ENCODE measurements at regions not wholly inside any gene's neighbourhood (a gene's known extent, or its start where the extent isn't known, plus 50 kb on each side); places are given as distances from the start of the nearest gene placed in this dataset.

- DNase-seq (ENCODE audit: low spot score in 2 of 2): no peak
Observed at GRCh38 chr2:82494739-82495138, 1964.3 kb downstream of the SUCLG1 start.

GRCh38 chr2:82491591-82491990, 1967.5 kb downstream of the SUCLG1 start:
- Histone ChIP-seq H3K27me3 (no peaks in the 10 kb centered on the region), H3K36me3 (no peaks in the 10 kb centered on the region), H3K27ac (no peak overlapping the region), H3K9me3 (peaks cover 0 to 15% of the 10 kb centered on the region in 2 donors), H3K4me1 (no peaks in the 10 kb centered on the region), H3K4me3 (no peak overlapping the region)
- no peak for TF ChIP-seq POLR2A (IDR thresholded peaks at IDR 0.05)
- TF ChIP-seq, protein P1, sequence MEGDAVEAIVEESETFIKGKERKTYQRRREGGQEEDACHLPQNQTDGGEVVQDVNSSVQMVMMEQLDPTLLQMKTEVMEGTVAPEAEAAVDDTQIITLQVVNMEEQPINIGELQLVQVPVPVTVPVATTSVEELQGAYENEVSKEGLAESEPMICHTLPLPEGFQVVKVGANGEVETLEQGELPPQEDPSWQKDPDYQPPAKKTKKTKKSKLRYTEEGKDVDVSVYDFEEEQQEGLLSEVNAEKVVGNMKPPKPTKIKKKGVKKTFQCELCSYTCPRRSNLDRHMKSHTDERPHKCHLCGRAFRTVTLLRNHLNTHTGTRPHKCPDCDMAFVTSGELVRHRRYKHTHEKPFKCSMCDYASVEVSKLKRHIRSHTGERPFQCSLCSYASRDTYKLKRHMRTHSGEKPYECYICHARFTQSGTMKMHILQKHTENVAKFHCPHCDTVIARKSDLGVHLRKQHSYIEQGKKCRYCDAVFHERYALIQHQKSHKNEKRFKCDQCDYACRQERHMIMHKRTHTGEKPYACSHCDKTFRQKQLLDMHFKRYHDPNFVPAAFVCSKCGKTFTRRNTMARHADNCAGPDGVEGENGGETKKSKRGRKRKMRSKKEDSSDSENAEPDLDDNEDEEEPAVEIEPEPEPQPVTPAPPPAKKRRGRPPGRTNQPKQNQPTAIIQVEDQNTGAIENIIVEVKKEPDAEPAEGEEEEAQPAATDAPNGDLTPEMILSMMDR (IDR thresholded peaks at IDR 0.05): no peak
- TF ChIP-seq POLR2AphosphoS5 (IDR thresholded peaks at IDR 0.05): no peak
- DNase-seq (ENCODE audit: low spot score in 2 of 2): no peak
- intact Hi-C loops (cut with DNase I; ENCODE audit: low total_unique reads): no loop called here

More at GRCh38 chr2:82494739-82495138, 1964.3 kb downstream of the SUCLG1 start:
- Histone ChIP-seq H3K27ac (no peak overlapping the region), H3K4me3 (no peak overlapping the region), H3K9me3 (peaks cover 0 to 15% of the 10 kb centered on the region in 2 donors), H3K27me3 (no peaks in the 10 kb centered on the region), H3K36me3 (no peaks in the 10 kb centered on the region), H3K4me1 (no peaks in the 10 kb centered on the region)
- TF ChIP-seq, protein P1 (IDR thresholded peaks at IDR 0.05): no peak
- TF ChIP-seq POLR2A (IDR thresholded peaks at IDR 0.05) (no peak), POLR2AphosphoS5 (IDR thresholded peaks at IDR 0.05) (no peak)
- intact Hi-C loops (cut with DNase I; ENCODE audit: low total_unique reads): no loop called here

DNA sequence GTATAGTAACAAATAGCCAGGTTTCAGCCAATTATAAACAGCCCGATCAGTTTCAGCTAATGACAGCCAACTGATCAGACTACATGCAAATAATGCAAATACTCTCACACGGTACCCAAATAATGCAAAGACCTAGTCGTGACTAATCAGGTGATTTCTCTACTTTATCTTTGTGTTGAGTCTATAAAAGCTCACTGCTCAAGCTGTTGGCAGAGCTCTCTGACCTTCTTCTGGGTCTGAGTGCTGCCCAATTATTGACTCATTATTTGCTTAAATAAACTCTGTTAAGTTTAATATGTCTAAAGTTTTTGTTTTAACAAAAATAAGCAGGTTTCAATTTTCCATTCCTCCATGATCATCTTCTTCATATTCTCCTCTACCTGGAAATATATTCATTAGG, 1971.7 kb downstream of the SUCLG1 start:
- no peak for DNase-seq (ENCODE audit: low spot score in 2 of 2)
- H3K4me3 ChIP-seq: no peak overlapping the region
- H3K36me3 ChIP-seq: no peaks in the 10 kb centered on the region
- no peaks in the 10 kb centered on the region for H3K27me3 ChIP-seq
- no peak for TF ChIP-seq POLR2A (IDR thresholded peaks at IDR 0.05)
- TF ChIP-seq, protein P1 (IDR thresholded peaks at IDR 0.05): no peak
- TF ChIP-seq POLR2AphosphoS5 (IDR thresholded peaks at IDR 0.05): no peak
- no peak overlapping the region for H3K27ac ChIP-seq
- no peaks in the 10 kb centered on the region for H3K4me1 ChIP-seq
- intact Hi-C loops (cut with DNase I; ENCODE audit: low total_unique reads): no loop called here
- H3K9me3 ChIP-seq: peaks cover 0 to 15% of the 10 kb centered on the region in 2 donors

DNA sequence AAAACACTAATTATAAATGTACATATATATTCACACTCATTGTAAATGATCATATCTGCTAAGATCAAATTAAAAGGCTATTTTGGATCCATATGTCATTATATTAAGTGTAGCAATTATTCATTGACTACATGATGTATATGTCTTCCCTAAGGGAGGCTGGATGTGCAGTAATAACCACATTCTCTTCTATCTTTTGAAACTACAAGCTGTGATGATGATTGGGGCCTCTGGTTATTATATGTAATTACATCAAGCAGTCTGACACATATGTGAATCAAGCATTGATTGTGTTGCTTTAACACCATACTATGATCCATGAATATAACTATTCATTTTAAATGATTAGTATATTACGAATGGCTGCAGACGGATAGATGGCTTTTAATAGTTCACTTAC, 1973.4 kb downstream of the SUCLG1 start:
- H3K9me3 ChIP-seq: peaks cover 0 to 6% of the 10 kb centered on the region in 2 donors
- no peak for DNase-seq (ENCODE audit: low spot score in 2 of 2)
- no peaks in the 10 kb centered on the region for H3K27me3 ChIP-seq
- no peaks in the 10 kb centered on the region for H3K4me1 ChIP-seq
- H3K36me3 ChIP-seq: no peaks in the 10 kb centered on the region
- no peak overlapping the region for H3K27ac ChIP-seq
- no peak overlapping the region for H3K4me3 ChIP-seq
- TF ChIP-seq POLR2AphosphoS5 (IDR thresholded peaks at IDR 0.05) (no peak), POLR2A (IDR thresholded peaks at IDR 0.05) (no peak)
- TF ChIP-seq, protein P1 (IDR thresholded peaks at IDR 0.05): no peak
- intact Hi-C loops (cut with DNase I; ENCODE audit: low total_unique reads): no loop called here

DNA sequence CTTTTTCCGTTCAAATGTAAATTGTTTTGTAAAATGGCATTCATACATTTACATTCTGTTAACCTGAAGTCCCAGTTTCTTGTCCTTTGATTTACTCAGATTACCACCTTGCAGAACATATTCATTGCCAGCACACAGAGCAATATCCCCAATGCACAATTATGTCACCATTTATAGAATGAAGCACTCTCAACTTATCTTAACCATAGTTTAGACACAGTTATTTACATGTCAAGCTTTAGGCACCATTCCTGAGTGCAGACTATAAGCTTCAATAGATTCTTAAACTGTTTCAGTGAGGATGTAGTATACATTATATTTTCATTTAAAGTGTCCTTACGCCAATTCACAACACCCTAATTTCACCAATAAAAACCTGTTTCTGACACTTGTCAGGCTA, 1977.9 kb downstream of the SUCLG1 start:
- Histone ChIP-seq H3K27ac (no peak overlapping the region), H3K9me3 (no peaks in the 10 kb centered on the region), H3K36me3 (no peaks in the 10 kb centered on the region), H3K4me1 (no peaks in the 10 kb centered on the region), H3K4me3 (no peak overlapping the region), H3K27me3 (no peaks in the 10 kb centered on the region)
- no peak for TF ChIP-seq POLR2A (IDR thresholded peaks at IDR 0.05)
- TF ChIP-seq, protein P1 (IDR thresholded peaks at IDR 0.05): no peak
- no peak for TF ChIP-seq POLR2AphosphoS5 (IDR thresholded peaks at IDR 0.05)
- no peak for DNase-seq (ENCODE audit: low spot score in 2 of 2)
- intact Hi-C loops (cut with DNase I; ENCODE audit: low total_unique reads): no loop called here

All from breast epithelium (tissue), 4 donors.